ENCODE measurements at regions not wholly inside any gene's neighbourhood (a gene's known extent, or its start where the extent isn't known, plus 50 kb on each side); places are given as distances from the start of the nearest gene placed in this dataset. TPM values are rescaled to one million over a fixed set of nuclear protein-coding genes. Genes with fewer than 3 reads are reported as not detected.
A peak's percentile ranks its signal among the peaks of the same experiment; 100 is the strongest.

DNA sequence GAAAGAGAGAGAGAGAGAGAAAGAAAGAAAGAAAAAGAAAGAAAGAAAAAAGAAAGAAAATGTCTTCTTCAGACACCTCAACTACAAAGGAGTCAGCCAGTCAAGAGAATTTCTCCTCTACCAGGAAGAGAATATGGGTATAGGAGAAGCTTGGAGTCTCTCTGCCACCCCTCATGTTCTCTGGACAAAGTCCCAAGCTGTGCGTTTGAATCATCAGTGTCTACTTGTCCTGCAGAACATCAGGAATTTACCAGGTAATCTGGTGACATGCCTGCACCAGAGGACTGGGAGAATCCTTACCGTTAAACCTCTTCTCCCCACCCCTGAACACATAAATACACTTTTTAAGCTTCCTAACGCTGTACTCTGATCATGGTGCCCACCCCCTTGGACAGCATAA lies 119.5 kb downstream of the TM9SF2 start:
- POLR2A ChIA-PET: no interaction called here
- TF ChIP-seq, protein P1, sequence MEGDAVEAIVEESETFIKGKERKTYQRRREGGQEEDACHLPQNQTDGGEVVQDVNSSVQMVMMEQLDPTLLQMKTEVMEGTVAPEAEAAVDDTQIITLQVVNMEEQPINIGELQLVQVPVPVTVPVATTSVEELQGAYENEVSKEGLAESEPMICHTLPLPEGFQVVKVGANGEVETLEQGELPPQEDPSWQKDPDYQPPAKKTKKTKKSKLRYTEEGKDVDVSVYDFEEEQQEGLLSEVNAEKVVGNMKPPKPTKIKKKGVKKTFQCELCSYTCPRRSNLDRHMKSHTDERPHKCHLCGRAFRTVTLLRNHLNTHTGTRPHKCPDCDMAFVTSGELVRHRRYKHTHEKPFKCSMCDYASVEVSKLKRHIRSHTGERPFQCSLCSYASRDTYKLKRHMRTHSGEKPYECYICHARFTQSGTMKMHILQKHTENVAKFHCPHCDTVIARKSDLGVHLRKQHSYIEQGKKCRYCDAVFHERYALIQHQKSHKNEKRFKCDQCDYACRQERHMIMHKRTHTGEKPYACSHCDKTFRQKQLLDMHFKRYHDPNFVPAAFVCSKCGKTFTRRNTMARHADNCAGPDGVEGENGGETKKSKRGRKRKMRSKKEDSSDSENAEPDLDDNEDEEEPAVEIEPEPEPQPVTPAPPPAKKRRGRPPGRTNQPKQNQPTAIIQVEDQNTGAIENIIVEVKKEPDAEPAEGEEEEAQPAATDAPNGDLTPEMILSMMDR (IDR thresholded peaks at IDR 0.05; ENCODE audit: low read depth, low read length): no peak
- Histone ChIP-seq H3K9me3 (ENCODE audit: control insufficient read depth, insufficient read depth, low read length) (no peaks in the 10 kb centered on the region), H3K27ac (ENCODE audit: low read depth, low read length) (no peak overlapping the region), H3K4me3 (ENCODE audit: low read depth, low read length) (no peak overlapping the region), H3K27me3 (ENCODE audit: control insufficient read depth, insufficient read depth, low read length) (peaks cover 6% of the 10 kb centered on the region)
- no peak for DNase-seq (ENCODE audit: low read depth, low spot score)
- CTCF ChIA-PET: no interaction called here

DNA sequence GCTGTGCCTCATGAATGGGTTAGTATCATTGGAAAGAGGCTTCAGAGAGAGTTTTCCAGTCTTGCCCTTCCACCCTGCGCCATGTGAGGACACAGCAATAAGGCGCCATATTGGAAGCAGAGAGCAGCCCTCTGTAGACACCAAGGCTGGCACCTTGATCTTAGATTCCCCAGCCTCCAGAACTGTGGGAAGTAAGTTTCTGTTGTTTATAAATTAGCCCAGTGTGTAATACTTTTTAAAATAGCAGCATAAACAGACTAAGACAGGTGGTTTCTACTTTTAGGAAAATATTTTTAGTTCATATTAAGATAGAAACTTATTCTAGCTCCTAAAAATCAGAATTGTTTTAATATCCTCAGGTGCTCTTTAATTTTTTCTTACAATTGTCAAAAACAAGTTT lies 117.9 kb downstream of the TM9SF2 start:
- H3K27ac ChIP-seq (ENCODE audit: low read depth, low read length): no peak overlapping the region
- TF ChIP-seq, protein P1 (IDR thresholded peaks at IDR 0.05; ENCODE audit: low read depth, low read length): no peak
- H3K27me3 ChIP-seq (ENCODE audit: control insufficient read depth, insufficient read depth, low read length): peaks cover 2% of the 10 kb centered on the region
- ChIA-PET CTCF (no interaction called here), POLR2A (no interaction called here)
- H3K9me3 ChIP-seq (ENCODE audit: control insufficient read depth, insufficient read depth, low read length): no peaks in the 10 kb centered on the region
- no peak for DNase-seq (ENCODE audit: low read depth, low spot score)
- H3K4me3 ChIP-seq (ENCODE audit: low read depth, low read length): no peak overlapping the region

DNA sequence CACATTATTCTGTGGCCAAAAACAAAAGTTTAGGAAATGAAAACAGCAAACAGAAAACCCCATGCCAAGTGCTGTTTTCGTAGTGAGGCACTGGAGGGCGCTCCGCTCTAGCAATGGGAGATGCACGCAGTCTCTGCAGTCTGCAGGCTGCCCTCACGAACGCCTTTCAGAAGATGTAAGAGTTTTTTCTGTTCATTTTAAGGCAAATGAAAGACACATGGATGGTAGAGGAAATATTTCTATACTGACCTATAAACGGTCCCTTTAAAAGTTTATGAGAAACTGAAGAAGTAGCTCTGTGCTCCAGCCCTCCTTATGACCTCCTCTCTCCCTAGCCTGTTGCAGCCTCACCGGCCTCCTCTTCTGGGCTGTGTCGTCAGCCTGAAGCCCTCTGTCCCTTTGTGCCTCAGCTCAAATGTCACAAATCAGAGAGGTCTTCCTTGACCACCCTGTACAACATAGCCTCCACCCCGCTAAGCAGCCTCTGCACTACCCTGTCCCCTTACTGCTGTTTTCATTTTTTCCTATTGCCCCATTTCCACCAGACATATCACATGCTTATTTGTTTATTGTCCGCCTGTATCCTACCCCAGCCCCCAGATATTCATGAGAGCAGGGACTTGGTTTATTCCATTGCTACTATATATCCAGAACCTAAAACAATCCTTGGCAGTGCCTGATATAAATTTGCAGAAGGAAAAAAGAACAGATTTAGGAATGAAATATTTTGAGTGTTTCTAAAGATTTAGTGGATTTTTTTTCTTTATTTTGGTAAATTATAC lies 116.4 kb downstream of the TM9SF2 start:
- DNase-seq (ENCODE audit: low read depth, low spot score): no peak
- TF ChIP-seq, protein P1 (IDR thresholded peaks at IDR 0.05; ENCODE audit: low read depth, low read length): peak; percentile 72
- ChIA-PET CTCF (interaction anchor here (0.6 to 1.4 kb wide), 6 partner anchors 8 to 351 kb away, joined by 3 to 6 read pairs (median 4); no protein-coding TSS in a partner anchor), POLR2A (no interaction called here)
- Histone ChIP-seq H3K4me3 (ENCODE audit: low read depth, low read length) (no peak overlapping the region), H3K9me3 (ENCODE audit: control insufficient read depth, insufficient read depth, low read length) (no peaks in the 10 kb centered on the region), H3K27me3 (ENCODE audit: control insufficient read depth, insufficient read depth, low read length) (peaks cover 2% of the 10 kb centered on the region), H3K27ac (ENCODE audit: low read depth, low read length) (no peak overlapping the region)

DNA sequence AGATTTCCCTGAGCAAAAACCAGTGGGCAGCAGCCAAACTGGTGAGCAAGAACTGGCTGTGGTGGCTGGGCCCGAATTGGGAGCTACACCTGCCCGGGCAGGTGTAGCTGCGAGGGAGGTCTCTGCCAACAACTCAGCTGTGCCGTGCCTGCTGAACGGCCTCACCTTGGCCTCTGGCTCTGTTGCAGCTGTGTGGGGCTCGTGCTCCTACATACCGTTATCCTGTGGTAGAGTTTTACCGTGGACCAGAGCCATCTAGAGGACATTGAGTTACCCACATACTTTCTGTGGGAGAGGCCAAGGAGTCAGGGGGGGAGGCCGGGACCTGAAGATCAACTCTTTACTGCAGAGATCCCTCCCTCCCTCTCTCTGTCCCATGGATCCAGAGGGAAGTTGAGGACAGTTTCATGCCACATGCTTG lies 113.2 kb downstream of the TM9SF2 start:
- H3K4me3 ChIP-seq (ENCODE audit: low read depth, low read length): no peak overlapping the region
- no peak overlapping the region for H3K27ac ChIP-seq (ENCODE audit: low read depth, low read length)
- TF ChIP-seq, protein P1 (IDR thresholded peaks at IDR 0.05; ENCODE audit: low read depth, low read length): peak; percentile 23; the same call in 1 of the 2 replicates
- H3K9me3 ChIP-seq (ENCODE audit: control insufficient read depth, insufficient read depth, low read length): no peaks in the 10 kb centered on the region
- DNase-seq (ENCODE audit: low read depth, low spot score): no peak
- ChIA-PET CTCF (no interaction called here), POLR2A (no interaction called here)
- no peaks in the 10 kb centered on the region for H3K27me3 ChIP-seq (ENCODE audit: control insufficient read depth, insufficient read depth, low read length)

Small RNA genes in the stretch of these regions (small RNA-seq; reads per million reads assigned to genes)
- gene MIR4306 (ENCODE audit: insufficient read length, low read depth) (not detected), gene RF00402 (ENCODE audit: insufficient read length, low read depth) (not detected)
